H1 (cell line): ENCODE measurements at regions not wholly inside any gene's neighbourhood (a gene's known extent, or its start where the extent isn't known, plus 50 kb on each side); places are given as distances from the start of the nearest gene placed in this dataset.

Experiments
- CTCF ChIA-PET: fragments of 300-600 bp; sonication (Branson Sonifier 250); formaldehyde crosslinking; loops from one replicate; lab custom pipeline; 2021; ENCODE audit not compliant: partially characterized antibody; lab: Charles Lee
- POLR2A ChIA-PET: fragments of 300-600 bp; sonication (Branson Sonifier 250); formaldehyde crosslinking; loops from one replicate; lab custom pipeline; 2021; ENCODE audit warnings: inconsistent platforms; ENCODE audit not compliant: partially characterized antibody; lab: Charles Lee
- DNase-seq, 2 experiments: peaks; one replicate each; pipeline versions ENCODE4 v3.0.0 to v3.0.0-alpha.2; 2010 to 2022; ENCODE audit warnings: low spot score in 2 of 2, low read depth in 1 of 2, mixed read lengths in 1 of 2
- FAIRE-seq: peaks from 2 replicates; lab custom pipeline; 2011; peaks lifted over from hg19 to GRCh38; lab: Jason Lieb, UNC
- H2AFZ ChIP-seq: 2 replicates; pipeline ENCODE4 v1.8.1; 2012; ENCODE audit warnings: low read length, inconsistent platforms
- H2AK5ac ChIP-seq: 2 replicates; pipeline ENCODE4 v1.6.1; 2013; ENCODE audit warnings: low read depth, low read length
- H2BK120ac ChIP-seq: replicated peaks from 2 replicates; pipeline ENCODE3; 2013; ENCODE audit warnings: low read depth, low read length, inconsistent platforms
- H2BK12ac ChIP-seq: 2 replicates; pipeline ENCODE4 v1.6.1; 2013; ENCODE audit warnings: low read depth, low read length
- H2BK15ac ChIP-seq: 2 replicates; pipeline ENCODE4 v1.6.1; 2013; ENCODE audit warnings: low read length
- H2BK20ac ChIP-seq: 2 replicates; pipeline ENCODE4 v1.6.1; 2013; ENCODE audit warnings: low read length
- H2BK5ac ChIP-seq: 2 replicates; pipeline ENCODE4 v1.6.1; 2013; ENCODE audit warnings: low read depth, low read length
- H3K14ac ChIP-seq: 2 replicates; pipeline ENCODE4 v1.6.1; 2013; ENCODE audit warnings: inconsistent platforms; ENCODE audit not compliant: insufficient read length
- H3K18ac ChIP-seq: 2 replicates; pipeline ENCODE4 v1.6.1; 2013; ENCODE audit warnings: low read length; ENCODE audit errors: extremely low read depth
- H3K23ac ChIP-seq: 2 replicates; pipeline ENCODE4 v1.6.1; 2013; ENCODE audit warnings: inconsistent platforms; ENCODE audit not compliant: insufficient read length
- H3K23me2 ChIP-seq: 2 replicates; pipeline ENCODE4 v1.6.1; 2013; ENCODE audit warnings: low read depth, low read length
- H3K27ac ChIP-seq: 2 replicates; pipeline ENCODE4 v1.6.1; 2011; ENCODE audit warnings: low read depth, low read length, inconsistent platforms
- H3K27me3 ChIP-seq, 4 experiments: replicated peaks in 1 of 4; 1 replicate in 1 of 4; 2 replicates in 3 of 4; pipeline versions ENCODE4 v1.6.1 to v1.8.1; 2011 to 2013; ENCODE audit warnings: low read length in 3 of 4, mild to moderate bottlenecking in 3 of 4, inconsistent platforms in 2 of 4, mixed read lengths in 2 of 4, moderate library complexity in 1 of 4; ENCODE audit not compliant: control insufficient read depth in 3 of 4, insufficient read depth in 3 of 4; ENCODE audit errors: extremely low read depth in 1 of 4
- H3K36me3 ChIP-seq, 4 experiments: 2 replicates each; pipeline versions ENCODE4 v1.6.1 to v1.8.1; 2011 to 2013; ENCODE audit warnings: mild to moderate bottlenecking in 4 of 4, low read length in 3 of 4, moderate library complexity in 2 of 4, control low read depth in 1 of 4, inconsistent platforms in 1 of 4; ENCODE audit not compliant: insufficient read depth in 4 of 4, control insufficient read depth in 2 of 4
- H3K4ac ChIP-seq: replicated peaks from 2 replicates; pipeline ENCODE3; 2013; ENCODE audit warnings: low read length, low read depth, mixed read lengths, inconsistent platforms; ENCODE audit not compliant: insufficient read length
- H3K4me1 ChIP-seq, 4 experiments: replicated peaks in 1 of 4; 1 replicate in 1 of 4; 2 replicates in 3 of 4; pipeline versions ENCODE4 v1.6.1 to v1.8.1; 2011 to 2013; ENCODE audit warnings: low read length in 3 of 4, inconsistent platforms in 2 of 4, mixed read lengths in 1 of 4; ENCODE audit not compliant: insufficient read depth in 4 of 4, control insufficient read depth in 3 of 4
- H3K4me2 ChIP-seq, 2 experiments: 2 replicates each; pipeline versions ENCODE4 v1.6.1 to v1.8.1; 2011 to 2013; ENCODE audit warnings: low read depth in 2 of 2, low read length in 2 of 2, control low read depth in 1 of 2, inconsistent platforms in 1 of 2, mild to moderate bottlenecking in 1 of 2; ENCODE audit not compliant: insufficient read depth in 1 of 2
- H3K4me3 ChIP-seq, 4 experiments: fragments of 200-600, 300-600 bp in 1 of 4; sonication (generic), shearing (Covaris generic), sonication (Bioruptor Twin) in 1 of 4; 2 replicates each; pipeline versions ENCODE4 v1.5.1 to v1.8.1; 2011 to 2016; ENCODE audit warnings: low read length in 4 of 4, low read depth in 3 of 4, control low read depth in 2 of 4, inconsistent platforms in 2 of 4, mild to moderate bottlenecking in 2 of 4, mixed read lengths in 1 of 4, moderate library complexity in 1 of 4; ENCODE audit not compliant: insufficient read depth in 2 of 4; ENCODE audit errors: extremely low read depth in 1 of 4
- H3K56ac ChIP-seq: replicated peaks from 2 replicates; pipeline ENCODE3; 2013; ENCODE audit warnings: low read depth, mild to moderate bottlenecking, mixed read lengths, low read length, inconsistent platforms; ENCODE audit not compliant: insufficient read length
- H3K79me1 ChIP-seq: 2 replicates; pipeline ENCODE4 v1.6.1; 2013; ENCODE audit warnings: low read depth, low read length, control low read depth
- H3K79me2 ChIP-seq, 2 experiments: 2 replicates each; pipeline versions ENCODE4 v1.6.1 to v1.8.1; 2012 to 2013; ENCODE audit warnings: low read length in 2 of 2, mild to moderate bottlenecking in 2 of 2, inconsistent platforms in 1 of 2; ENCODE audit not compliant: insufficient read depth in 2 of 2, control insufficient read depth in 1 of 2
- H3K9ac ChIP-seq, 4 experiments: replicated peaks in 1 of 4; 1 replicate in 1 of 4; 2 replicates in 3 of 4; pipeline versions ENCODE4 v1.6.1 to v1.8.1; 2011 to 2013; ENCODE audit warnings: low read depth in 3 of 4, low read length in 3 of 4, control low read depth in 2 of 4, mild to moderate bottlenecking in 2 of 4, moderate library complexity in 2 of 4, inconsistent platforms in 1 of 4; ENCODE audit errors: extremely low read depth in 1 of 4
- H3K9me3 ChIP-seq, 2 experiments: 2 replicates each; pipeline versions ENCODE4 v1.6.1 to v1.8.1; 2012 to 2013; ENCODE audit warnings: mild to moderate bottlenecking in 2 of 2, moderate library complexity in 2 of 2, control low read depth in 1 of 2, inconsistent platforms in 1 of 2, low read depth in 1 of 2, low read length in 1 of 2, mixed read lengths in 1 of 2; ENCODE audit not compliant: insufficient read depth in 2 of 2
- H4K20me1 ChIP-seq, 2 experiments: replicated peaks in 1 of 2; 2 replicates each; pipeline versions ENCODE3 to v1.8.1; 2011 to 2013; ENCODE audit warnings: inconsistent platforms in 2 of 2, low read length in 2 of 2, mild to moderate bottlenecking in 1 of 2; ENCODE audit not compliant: insufficient read depth in 2 of 2, control insufficient read depth in 1 of 2
- H4K5ac ChIP-seq: 2 replicates; pipeline ENCODE4 v1.6.1; 2013; ENCODE audit warnings: low read length, low read depth, mixed read lengths, inconsistent platforms; ENCODE audit not compliant: insufficient read length
- H4K8ac ChIP-seq: 2 replicates; pipeline ENCODE4 v1.8.0; 2013; ENCODE audit warnings: mild to moderate bottlenecking, moderate library complexity, low read length, inconsistent platforms; ENCODE audit not compliant: insufficient read depth; ENCODE audit errors: extremely low read depth
- H4K91ac ChIP-seq: replicated peaks from 2 replicates; pipeline ENCODE3; 2013; ENCODE audit warnings: low read length, mixed read lengths, inconsistent platforms; ENCODE audit not compliant: insufficient read length
- CREB1 ChIP-seq: IDR thresholded peaks from 2 replicates; pipeline ENCODE4 v1.6.1; 2012; ENCODE audit warnings: inconsistent platforms
- PHF8 ChIP-seq: fragments of 200-600 bp; sonication (generic); conservative IDR thresholded peaks from 2 replicates; pipeline ENCODE4 v1.7.1; 2012; ENCODE audit warnings: low read depth, mild to moderate bottlenecking, inconsistent platforms, low read length, moderate library complexity
- RNF2 ChIP-seq: fragments of 200-900, 300-1000 bp; sonication (generic); IDR thresholded peaks from 2 replicates; pipeline ENCODE4 v1.7.1; 2016; ENCODE audit warnings: borderline replicate concordance, low read depth, mild to moderate bottlenecking, antibody characterized with exemption, low read length; ENCODE audit not compliant: poor library complexity, severe bottlenecking; ENCODE audit errors: missing control alignments
- TCF12 ChIP-seq: IDR thresholded peaks from 2 replicates; pipeline ENCODE4 v1.6.1; 2011; ENCODE audit warnings: low read depth, mild to moderate bottlenecking, low read length
- ZNF274 ChIP-seq: IDR thresholded peaks from 2 replicates; pipeline ENCODE4 v1.7.0; 2012; ENCODE audit warnings: low read length, borderline replicate concordance; ENCODE audit errors: extremely low read depth
- whole genome bisulfite sequencing, 2 experiments: shearing (Covaris generic) in 1 of 2; methylation state at CpG; one replicate each; pipeline versions ENCODE4 v1.1.6 to v1.1.7; 2013 to 2015; ENCODE audit warnings: low lambda C conversion rate in 2 of 2, mixed read lengths in 2 of 2, inconsistent platforms in 1 of 2, low coverage in 1 of 2, missing lambda C conversion rate in 1 of 2; ENCODE audit not compliant: insufficient replicate concordance in 2 of 2, insufficient coverage in 1 of 2, insufficient read length in 1 of 2; ENCODE audit errors: extremely low coverage in 1 of 2, missing lambda C conversion rate in 1 of 2; 5-methylcytosine and 5-hydroxymethylcytosine counted together

DNA sequence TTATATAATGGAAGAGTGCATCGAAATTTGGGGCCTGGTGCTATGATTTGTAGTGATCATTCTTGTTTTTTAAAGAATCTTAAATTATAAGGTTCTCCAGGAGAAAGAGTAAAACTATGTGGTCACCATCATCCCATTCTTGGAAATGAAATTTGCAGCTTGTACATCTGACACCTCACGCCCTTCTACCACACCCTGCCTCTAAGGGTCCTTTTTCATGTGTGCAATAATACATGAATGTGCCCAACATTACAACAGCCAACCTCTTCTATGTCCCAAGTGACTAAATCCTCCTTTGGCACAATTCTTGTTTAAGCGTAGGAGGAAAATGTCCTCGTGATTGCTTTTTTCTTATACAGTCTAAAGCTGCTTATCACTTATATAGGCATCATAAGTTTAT, 636.5 kb upstream of the NOVA1 start:
- Histone ChIP-seq H3K23ac (no peak overlapping the region), H3K27ac (no peak overlapping the region), H2AK5ac (no peak overlapping the region), H3K56ac (no peak overlapping the region), H2BK12ac (no peak overlapping the region), H3K9ac (no peak overlapping the region), H2BK120ac (no peak overlapping the region), H3K4ac (no peak overlapping the region), H3K79me2 (no peaks in the 10 kb centered on the region), H2BK5ac (no peak overlapping the region), H3K4me1 (no peaks in the 10 kb centered on the region), H4K20me1 (no peaks in the 10 kb centered on the region), H2BK15ac (no peak overlapping the region), H4K8ac (no peak overlapping the region), H3K4me3 (no peak overlapping the region), H3K9me3 (0 out of 4 replicates have a peak, but pooled peaks cover 0 to 3% of the 10 kb centered on the region in 2 experiments), H3K27me3 (no peaks in the 10 kb centered on the region), H3K23me2 (no peaks in the 10 kb centered on the region), H4K91ac (no peak overlapping the region), H3K14ac (no peak overlapping the region), H2BK20ac (no peak overlapping the region), H3K18ac (no peak overlapping the region), H4K5ac (no peak overlapping the region), H3K79me1 (no peaks in the 10 kb centered on the region), H3K4me2 (no peak overlapping the region), H3K36me3 (no peaks in the 10 kb centered on the region), H2AFZ (no peak overlapping the region)
- CTCF ChIA-PET = interaction anchor here (1.0 kb wide), 1 partner anchor 237 kb away, joined by 3 read pairs; no protein-coding TSS in a partner anchor
- WGBS, 2 experiments = 90% methylated on average over 4 of the region's 4 CpGs; no CpG with 5 or more reads in 1 of the 2 experiments
- no peak for FAIRE-seq
- DNase-seq = no peak
- POLR2A ChIA-PET = no interaction called here
- TF ChIP-seq TCF12 (no peak), PHF8 (no peak), ZNF274 (no peak), CREB1 (no peak), RNF2 (no peak)
